ENCODE measurements at regions not wholly inside any gene's neighbourhood (a gene's known extent, or its start where the extent isn't known, plus 50 kb on each side); places are given as distances from the start of the nearest gene placed in this dataset.

GRCh38 chr1:25134307-25134706 is 98.0 kb downstream of the SYF2 start:
- TF ChIP-seq CTCF (conservative IDR thresholded peaks at IDR 0.05; ENCODE audit: low read depth, low read length) (no peak), CHD1 (IDR thresholded peaks at IDR 0.05; ENCODE audit: low read depth, low read length) (no peak)

Measured in IMR-90 (cell line).